Pancreas (tissue), 10 donors: ENCODE measurements at regions not wholly inside any gene's neighbourhood (a gene's known extent, or its start where the extent isn't known, plus 50 kb on each side); places are given as distances from the start of the nearest gene placed in this dataset.

ENCODE experiments used
- ATAC-seq, 4 donors: fragments of 200-7000 bp; cut with Tn5 transposase; one replicate each; pipeline versions ENCODE4 v1.8.0 to v1.9.1; 2020; ENCODE audit warnings: mild to moderate bottlenecking in 4 of 4, moderate library complexity in 4 of 4
- DNase-seq, 6 donors: peaks; one replicate each; pipeline ENCODE4 v3.0.0-alpha.2; 2020
- FAIRE-seq: peaks from 2 replicates; lab custom pipeline; 2012; peaks lifted over from hg19 to GRCh38; lab: Jason Lieb, UNC
- H3K27ac ChIP-seq, 4 donors: fragments of 200-600 bp; sonication (generic); 1 replicate in 3 of 4; 2 replicates in 1 of 4; pipeline versions ENCODE4 v1.5.0 to v1.8.0; 2020
- H3K27me3 ChIP-seq, 4 donors: fragments of 200-600 bp; one replicate each; pipeline ENCODE4 v1.8.0; 2021
- H3K36me3 ChIP-seq, 3 donors: fragments of 200-600 bp; sonication (generic) in 1 of 3; one replicate each; pipeline versions ENCODE4 v1.5.0 to v1.8.0; 2020 to 2021
- H3K4me1 ChIP-seq, 3 donors: fragments of 200-600 bp; one replicate each; pipeline ENCODE4 v1.8.0; 2021
- H3K4me3 ChIP-seq, 4 donors: fragments of 200-600 bp; sonication (generic) in 2 of 4; one replicate each; pipeline versions ENCODE4 v1.5.0 to v1.8.0; 2020 to 2021
- H3K9me3 ChIP-seq, 4 donors: fragments of 200-600 bp; one replicate each; pipeline ENCODE4 v1.8.0; 2021
- WGBS, 2 donors: extraction: QIAGEN DNeasy Blood & Tissue Kit; methylation state at CpG; one replicate each; pipeline ENCODE4 v1.1.7; 2013; 5-methylcytosine and 5-hydroxymethylcytosine counted together
- intact Hi-C, 3 donors: fragments of 100-400 bp; cut with DNase I; formaldehyde crosslinking; loops; one replicate each; pipeline versions ENCODE4 v1.11.1 to v1.14.2; 2022
- TF ChIP-seq, protein P1 (sequence below), 4 donors: fragments of 200-600 bp; sonication (generic) in 3 of 4; IDR thresholded peaks; one replicate each; pipeline versions ENCODE4 v1.5.0 to v1.8.0; 2021; ENCODE audit warnings: antibody characterized with exemption in 4 of 4
- donor health status: healthy with polysubstance abuse.
- donor health status: DM: no; HTN: no; CAD: no; lungs with moderate emphysema.
- donor health status: DM: no; HTN: no; CAD: no.
- donor health status: control.
- donor health status: control.
- donor health status: Bipolar disorder and iron deficiency.
- donor health status: DM: yes; HTN: yes; CAD: no.
- donor health status: DM: no; HTN: no; CAD: no.
- donor health status: DM: no; HTN: no; CAD: no.
- donor health status: DM: yes; HTN: yes; CAD: no.

DNA sequence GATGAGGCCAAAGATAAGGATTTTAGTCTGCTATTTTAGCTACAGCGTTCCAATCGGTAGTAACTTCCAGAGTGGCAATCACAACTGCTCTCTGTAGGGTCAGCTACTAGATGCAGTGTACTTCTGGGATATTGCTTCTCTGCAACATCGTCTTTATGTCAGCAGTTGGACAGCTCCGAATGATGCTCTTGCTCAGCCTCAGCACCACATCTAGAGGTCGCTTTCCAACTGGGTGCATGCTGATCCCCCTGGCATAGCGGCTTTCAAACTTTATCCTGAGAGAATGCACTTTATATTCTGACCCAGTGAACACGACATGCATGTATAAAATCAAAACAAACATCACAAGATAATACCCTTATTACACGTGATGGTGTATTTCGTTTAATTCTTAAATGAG lies 219.6 kb downstream of the C11orf87 start:
- Histone ChIP-seq H3K27ac (no peak overlapping the region), H3K4me1 (no peaks in the 10 kb centered on the region), H3K27me3 (peaks cover 0 to 4% (median 0%) of the 10 kb centered on the region in 4 donors), H3K36me3 (no peaks in the 10 kb centered on the region), H3K4me3 (no peak overlapping the region), H3K9me3 (no peaks in the 10 kb centered on the region)
- FAIRE-seq (no peak), DNase-seq (no peak), ATAC-seq (no peak)
- TF ChIP-seq, protein P1, sequence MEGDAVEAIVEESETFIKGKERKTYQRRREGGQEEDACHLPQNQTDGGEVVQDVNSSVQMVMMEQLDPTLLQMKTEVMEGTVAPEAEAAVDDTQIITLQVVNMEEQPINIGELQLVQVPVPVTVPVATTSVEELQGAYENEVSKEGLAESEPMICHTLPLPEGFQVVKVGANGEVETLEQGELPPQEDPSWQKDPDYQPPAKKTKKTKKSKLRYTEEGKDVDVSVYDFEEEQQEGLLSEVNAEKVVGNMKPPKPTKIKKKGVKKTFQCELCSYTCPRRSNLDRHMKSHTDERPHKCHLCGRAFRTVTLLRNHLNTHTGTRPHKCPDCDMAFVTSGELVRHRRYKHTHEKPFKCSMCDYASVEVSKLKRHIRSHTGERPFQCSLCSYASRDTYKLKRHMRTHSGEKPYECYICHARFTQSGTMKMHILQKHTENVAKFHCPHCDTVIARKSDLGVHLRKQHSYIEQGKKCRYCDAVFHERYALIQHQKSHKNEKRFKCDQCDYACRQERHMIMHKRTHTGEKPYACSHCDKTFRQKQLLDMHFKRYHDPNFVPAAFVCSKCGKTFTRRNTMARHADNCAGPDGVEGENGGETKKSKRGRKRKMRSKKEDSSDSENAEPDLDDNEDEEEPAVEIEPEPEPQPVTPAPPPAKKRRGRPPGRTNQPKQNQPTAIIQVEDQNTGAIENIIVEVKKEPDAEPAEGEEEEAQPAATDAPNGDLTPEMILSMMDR (IDR thresholded peaks at IDR 0.05): no peak
- intact Hi-C loops: no loop called here
- WGBS, 2 donors: 20 to 21% methylated on average over 9 of the region's 9 CpGs

GRCh38 chr11:109644152-109644551 lies 222.2 kb downstream of the C11orf87 start:
- Histone ChIP-seq H3K4me3 (no peak overlapping the region), H3K27ac (no peak overlapping the region), H3K9me3 (no peaks in the 10 kb centered on the region), H3K27me3 (peaks cover 0 to 4% (median 0%) of the 10 kb centered on the region in 4 donors), H3K4me1 (no peaks in the 10 kb centered on the region), H3K36me3 (no peaks in the 10 kb centered on the region)
- intact Hi-C loops: no loop called here
- DNase-seq (peak in 2 of 6 donors; percentile 6 to 19), FAIRE-seq (no peak), ATAC-seq (peak in 3 of 4 donors; percentile 42 to 69 (median 54))
- TF ChIP-seq, protein P1 (IDR thresholded peaks at IDR 0.05): no peak
- 21 to 36% methylated on average over 2 of the region's 2 CpGs for WGBS, 2 donors

- Histone ChIP-seq H3K9me3 (no peaks in the 10 kb centered on the region), H3K36me3 (no peaks in the 10 kb centered on the region), H3K4me1 (no peaks in the 10 kb centered on the region), H3K27ac (no peak overlapping the region), H3K27me3 (no peaks in the 10 kb centered on the region), H3K4me3 (no peak overlapping the region)
- DNase-seq (no peak), FAIRE-seq (no peak), ATAC-seq (no peak)
- intact Hi-C loops: no loop called here
- TF ChIP-seq, protein P1 (IDR thresholded peaks at IDR 0.05): no peak
Measured at GRCh38 chr11:109648804-109649203, 226.8 kb downstream of the C11orf87 start.

GRCh38 chr11:109654091-109654490 lies 232.1 kb downstream of the C11orf87 start:
- no peaks in the 10 kb centered on the region for H3K36me3 ChIP-seq
- ATAC-seq (no peak), FAIRE-seq (no peak), DNase-seq (no peak)
- no peaks in the 10 kb centered on the region for H3K9me3 ChIP-seq
- WGBS, 2 donors: 54 to 64% methylated on average over 2 of the region's 2 CpGs
- TF ChIP-seq, protein P1 (IDR thresholded peaks at IDR 0.05): no peak
- H3K4me3 ChIP-seq: no peak overlapping the region
- no peaks in the 10 kb centered on the region for H3K4me1 ChIP-seq
- H3K27ac ChIP-seq: no peak overlapping the region
- H3K27me3 ChIP-seq: no peaks in the 10 kb centered on the region
- intact Hi-C loops: no loop called here

DNA sequence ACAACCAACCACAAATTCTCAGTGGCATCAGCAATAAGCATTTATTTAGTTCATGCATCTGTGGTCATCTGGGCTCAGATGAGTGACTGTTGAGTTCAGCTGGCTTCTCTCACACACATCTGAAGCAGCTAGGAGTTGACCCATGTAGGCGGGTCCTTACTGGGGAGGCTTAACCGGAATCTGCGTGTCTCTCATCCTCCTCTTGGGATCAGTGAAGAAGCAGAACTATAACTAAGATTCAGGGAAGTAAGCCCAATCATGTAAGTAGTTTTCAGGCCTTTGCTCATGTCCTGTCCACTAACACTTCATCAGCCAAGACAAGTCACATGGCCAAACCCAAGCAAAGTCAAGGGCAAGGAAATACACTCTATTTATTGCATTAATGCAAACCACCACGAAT lies 236.2 kb downstream of the C11orf87 start:
- FAIRE-seq (no peak), DNase-seq (no peak), ATAC-seq (no peak)
- intact Hi-C loops: no loop called here
- WGBS, 2 donors: 57 to 63% methylated on average over 4 of the region's 4 CpGs
- H3K4me1 ChIP-seq: no peaks in the 10 kb centered on the region
- H3K36me3 ChIP-seq: no peaks in the 10 kb centered on the region
- no peak overlapping the region for H3K4me3 ChIP-seq
- no peaks in the 10 kb centered on the region for H3K9me3 ChIP-seq
- H3K27ac ChIP-seq: no peak overlapping the region
- H3K27me3 ChIP-seq: no peaks in the 10 kb centered on the region
- TF ChIP-seq, protein P1 (IDR thresholded peaks at IDR 0.05): no peak
